ENCODE measurements at regions not wholly inside any gene's neighbourhood (a gene's known extent, or its start where the extent isn't known, plus 50 kb on each side); places are given as distances from the start of the nearest gene placed in this dataset.

DNA sequence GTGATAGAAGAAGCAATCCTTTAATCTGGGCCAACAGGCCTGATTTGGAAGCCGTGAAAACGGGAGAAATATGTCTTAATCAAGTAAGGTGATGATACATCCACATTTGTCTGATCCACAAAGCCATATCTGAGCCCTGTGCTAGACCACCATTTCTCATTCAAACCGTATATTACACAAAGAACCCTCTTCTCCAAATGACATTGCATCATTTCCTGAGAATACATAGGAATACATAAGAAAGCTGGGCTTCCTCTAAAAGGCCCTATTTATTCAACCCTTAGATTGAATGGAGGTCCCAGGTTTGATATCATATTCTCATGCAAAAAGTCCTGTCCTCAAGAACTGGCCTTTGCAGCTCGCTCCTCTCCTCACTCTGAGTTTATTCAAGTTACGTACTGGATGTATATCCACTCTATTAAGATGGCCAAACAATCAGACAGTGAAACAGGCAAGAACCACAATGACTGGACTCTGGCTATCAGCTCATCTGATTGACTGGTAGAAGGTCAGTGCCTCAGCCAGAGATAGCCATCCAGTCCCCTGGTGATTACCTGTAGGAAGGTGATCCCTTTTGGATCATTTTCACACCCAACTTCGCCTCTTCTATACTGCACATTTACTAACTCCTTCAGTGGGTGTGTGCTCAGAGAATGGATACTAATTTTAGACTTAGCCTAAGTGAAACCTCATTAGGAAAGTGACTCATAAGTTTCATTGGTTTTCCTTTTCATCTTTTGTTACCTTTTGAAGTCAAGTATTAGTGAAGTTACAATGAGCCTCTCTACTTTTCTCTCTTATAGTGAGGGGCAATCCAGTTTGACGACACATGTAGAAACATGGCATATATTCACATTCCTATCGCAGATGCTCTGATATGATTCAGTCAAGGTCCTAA lies 167.6 kb upstream of the WWC1 start (continued):
- no peak for TF ChIP-seq EZH2 (IDR thresholded peaks at IDR 0.05; ENCODE audit: borderline replicate concordance, control insufficient read depth, low read depth, low read length)
- no peak for TF ChIP-seq RBBP5 (conservative IDR thresholded peaks at IDR 0.05)
- TF ChIP-seq GATAD2B (conservative IDR thresholded peaks at IDR 0.05; ENCODE audit: low read depth), result no peak
- TF ChIP-seq FOXK2 (IDR thresholded peaks at IDR 0.05), result no peak
- peak; percentile 69 for TF ChIP-seq ATF7 (IDR thresholded peaks at IDR 0.05; ENCODE audit: low read depth)
- TF ChIP-seq, protein P1, sequence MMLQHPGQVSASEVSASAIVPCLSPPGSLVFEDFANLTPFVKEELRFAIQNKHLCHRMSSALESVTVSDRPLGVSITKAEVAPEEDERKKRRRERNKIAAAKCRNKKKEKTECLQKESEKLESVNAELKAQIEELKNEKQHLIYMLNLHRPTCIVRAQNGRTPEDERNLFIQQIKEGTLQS (IDR thresholded peaks at IDR 0.05; ENCODE audit: borderline replicate concordance, extremely low read depth, low read depth, low read length), result no peak
- no peak for TF ChIP-seq POLR2AphosphoS5 (IDR thresholded peaks at IDR 0.05; ENCODE audit: low read length)
- TF ChIP-seq YBX1 (IDR thresholded peaks at IDR 0.05), result no peak
- TF ChIP-seq, protein P2, sequence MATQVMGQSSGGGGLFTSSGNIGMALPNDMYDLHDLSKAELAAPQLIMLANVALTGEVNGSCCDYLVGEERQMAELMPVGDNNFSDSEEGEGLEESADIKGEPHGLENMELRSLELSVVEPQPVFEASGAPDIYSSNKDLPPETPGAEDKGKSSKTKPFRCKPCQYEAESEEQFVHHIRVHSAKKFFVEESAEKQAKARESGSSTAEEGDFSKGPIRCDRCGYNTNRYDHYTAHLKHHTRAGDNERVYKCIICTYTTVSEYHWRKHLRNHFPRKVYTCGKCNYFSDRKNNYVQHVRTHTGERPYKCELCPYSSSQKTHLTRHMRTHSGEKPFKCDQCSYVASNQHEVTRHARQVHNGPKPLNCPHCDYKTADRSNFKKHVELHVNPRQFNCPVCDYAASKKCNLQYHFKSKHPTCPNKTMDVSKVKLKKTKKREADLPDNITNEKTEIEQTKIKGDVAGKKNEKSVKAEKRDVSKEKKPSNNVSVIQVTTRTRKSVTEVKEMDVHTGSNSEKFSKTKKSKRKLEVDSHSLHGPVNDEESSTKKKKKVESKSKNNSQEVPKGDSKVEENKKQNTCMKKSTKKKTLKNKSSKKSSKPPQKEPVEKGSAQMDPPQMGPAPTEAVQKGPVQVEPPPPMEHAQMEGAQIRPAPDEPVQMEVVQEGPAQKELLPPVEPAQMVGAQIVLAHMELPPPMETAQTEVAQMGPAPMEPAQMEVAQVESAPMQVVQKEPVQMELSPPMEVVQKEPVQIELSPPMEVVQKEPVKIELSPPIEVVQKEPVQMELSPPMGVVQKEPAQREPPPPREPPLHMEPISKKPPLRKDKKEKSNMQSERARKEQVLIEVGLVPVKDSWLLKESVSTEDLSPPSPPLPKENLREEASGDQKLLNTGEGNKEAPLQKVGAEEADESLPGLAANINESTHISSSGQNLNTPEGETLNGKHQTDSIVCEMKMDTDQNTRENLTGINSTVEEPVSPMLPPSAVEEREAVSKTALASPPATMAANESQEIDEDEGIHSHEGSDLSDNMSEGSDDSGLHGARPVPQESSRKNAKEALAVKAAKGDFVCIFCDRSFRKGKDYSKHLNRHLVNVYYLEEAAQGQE (IDR thresholded peaks at IDR 0.05; ENCODE audit: low read depth, low read length), result no peak
- TF ChIP-seq CHD2 (IDR thresholded peaks at IDR 0.05; ENCODE audit: borderline replicate concordance, low read depth, low read length), result no peak
- no peak for TF ChIP-seq TCF3 (IDR thresholded peaks at IDR 0.05; ENCODE audit: borderline replicate concordance, insufficient read depth, low read depth, low read length)
- no peak for TF ChIP-seq KLF5 (IDR thresholded peaks at IDR 0.05; ENCODE audit: partially characterized antibody)
- TF ChIP-seq MEF2B (IDR thresholded peaks at IDR 0.05; ENCODE audit: partially characterized antibody, poor library complexity, severe bottlenecking), result peak; percentile 82
- TF ChIP-seq, protein P3, sequence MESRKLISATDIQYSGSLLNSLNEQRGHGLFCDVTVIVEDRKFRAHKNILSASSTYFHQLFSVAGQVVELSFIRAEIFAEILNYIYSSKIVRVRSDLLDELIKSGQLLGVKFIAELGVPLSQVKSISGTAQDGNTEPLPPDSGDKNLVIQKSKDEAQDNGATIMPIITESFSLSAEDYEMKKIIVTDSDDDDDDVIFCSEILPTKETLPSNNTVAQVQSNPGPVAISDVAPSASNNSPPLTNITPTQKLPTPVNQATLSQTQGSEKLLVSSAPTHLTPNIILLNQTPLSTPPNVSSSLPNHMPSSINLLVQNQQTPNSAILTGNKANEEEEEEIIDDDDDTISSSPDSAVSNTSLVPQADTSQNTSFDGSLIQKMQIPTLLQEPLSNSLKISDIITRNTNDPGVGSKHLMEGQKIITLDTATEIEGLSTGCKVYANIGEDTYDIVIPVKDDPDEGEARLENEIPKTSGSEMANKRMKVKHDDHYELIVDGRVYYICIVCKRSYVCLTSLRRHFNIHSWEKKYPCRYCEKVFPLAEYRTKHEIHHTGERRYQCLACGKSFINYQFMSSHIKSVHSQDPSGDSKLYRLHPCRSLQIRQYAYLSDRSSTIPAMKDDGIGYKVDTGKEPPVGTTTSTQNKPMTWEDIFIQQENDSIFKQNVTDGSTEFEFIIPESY (IDR thresholded peaks at IDR 0.05), result no peak
- no peak for TF ChIP-seq TARDBP (IDR thresholded peaks at IDR 0.05; ENCODE audit: borderline replicate concordance)
- TF ChIP-seq EGR1 (IDR thresholded peaks at IDR 0.05; ENCODE audit: borderline replicate concordance in 1 of 2, low read depth in 2 of 2, low read length in 2 of 2), result no peak
- TF ChIP-seq SREBF1 (IDR thresholded peaks at IDR 0.05; ENCODE audit: low read length), result no peak
- TF ChIP-seq ASH2L (IDR thresholded peaks at IDR 0.05; ENCODE audit: borderline replicate concordance, low read depth), result no peak
- no peak for TF ChIP-seq CHD4 (IDR thresholded peaks at IDR 0.05)
- no peak for TF ChIP-seq TAF1 (IDR thresholded peaks at IDR 0.05; ENCODE audit: borderline replicate concordance, low read depth, low read length)
- TF ChIP-seq, protein P4, sequence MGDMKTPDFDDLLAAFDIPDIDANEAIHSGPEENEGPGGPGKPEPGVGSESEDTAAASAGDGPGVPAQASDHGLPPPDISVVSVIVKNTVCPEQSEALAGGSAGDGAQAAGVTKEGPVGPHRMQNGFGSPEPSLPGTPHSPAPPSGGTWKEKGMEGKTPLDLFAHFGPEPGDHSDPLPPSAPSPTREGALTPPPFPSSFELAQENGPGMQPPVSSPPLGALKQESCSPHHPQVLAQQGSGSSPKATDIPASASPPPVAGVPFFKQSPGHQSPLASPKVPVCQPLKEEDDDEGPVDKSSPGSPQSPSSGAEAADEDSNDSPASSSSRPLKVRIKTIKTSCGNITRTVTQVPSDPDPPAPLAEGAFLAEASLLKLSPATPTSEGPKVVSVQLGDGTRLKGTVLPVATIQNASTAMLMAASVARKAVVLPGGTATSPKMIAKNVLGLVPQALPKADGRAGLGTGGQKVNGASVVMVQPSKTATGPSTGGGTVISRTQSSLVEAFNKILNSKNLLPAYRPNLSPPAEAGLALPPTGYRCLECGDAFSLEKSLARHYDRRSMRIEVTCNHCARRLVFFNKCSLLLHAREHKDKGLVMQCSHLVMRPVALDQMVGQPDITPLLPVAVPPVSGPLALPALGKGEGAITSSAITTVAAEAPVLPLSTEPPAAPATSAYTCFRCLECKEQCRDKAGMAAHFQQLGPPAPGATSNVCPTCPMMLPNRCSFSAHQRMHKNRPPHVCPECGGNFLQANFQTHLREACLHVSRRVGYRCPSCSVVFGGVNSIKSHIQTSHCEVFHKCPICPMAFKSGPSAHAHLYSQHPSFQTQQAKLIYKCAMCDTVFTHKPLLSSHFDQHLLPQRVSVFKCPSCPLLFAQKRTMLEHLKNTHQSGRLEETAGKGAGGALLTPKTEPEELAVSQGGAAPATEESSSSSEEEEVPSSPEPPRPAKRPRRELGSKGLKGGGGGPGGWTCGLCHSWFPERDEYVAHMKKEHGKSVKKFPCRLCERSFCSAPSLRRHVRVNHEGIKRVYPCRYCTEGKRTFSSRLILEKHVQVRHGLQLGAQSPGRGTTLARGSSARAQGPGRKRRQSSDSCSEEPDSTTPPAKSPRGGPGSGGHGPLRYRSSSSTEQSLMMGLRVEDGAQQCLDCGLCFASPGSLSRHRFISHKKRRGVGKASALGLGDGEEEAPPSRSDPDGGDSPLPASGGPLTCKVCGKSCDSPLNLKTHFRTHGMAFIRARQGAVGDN (IDR thresholded peaks at IDR 0.05), result peak; percentile 67; the same call in 1 of the 2 replicates

All from GM12878 (cell line).